Calu3 (cell line): ENCODE measurements at regions not wholly inside any gene's neighbourhood (a gene's known extent, or its start where the extent isn't known, plus 50 kb on each side); places are given as distances from the start of the nearest gene placed in this dataset.

Source experiments
- BruUV-seq: library from RNA; stranded (reverse); fragments of 400-500 nt; replicated peaks from 2 replicates; lab custom pipeline; 2021; lab: Mats Ljungman, UMichigan
- CTCF ChIA-PET: fragments of 300-600 bp; sonication (Branson Sonifier 250); formaldehyde crosslinking; loops from one replicate; lab custom pipeline; 2022; ENCODE audit warnings: antibody characterized with exemption; lab: Charles Lee
- DNase-seq: peaks from one replicate; pipeline ENCODE4 v3.0.0; 2022
- H3K27ac Mint-ChIP-seq: one replicate; pipeline ENCODE4 v1.8.0; 2022; ENCODE audit warnings: mixed read lengths; ENCODE audit not compliant: unreplicated experiment
- H3K27me3 Mint-ChIP-seq: one replicate; pipeline ENCODE4 v1.8.0; 2022; ENCODE audit warnings: mixed read lengths; ENCODE audit not compliant: unreplicated experiment
- H3K36me3 Mint-ChIP-seq: one replicate; pipeline ENCODE4 v1.8.0; 2022; ENCODE audit warnings: mild to moderate bottlenecking, moderate library complexity, mixed read lengths; ENCODE audit not compliant: insufficient read depth, unreplicated experiment
- H3K4me1 Mint-ChIP-seq: one replicate; pipeline ENCODE4 v1.8.0; 2022; ENCODE audit warnings: mild to moderate bottlenecking, low read depth, mixed read lengths; ENCODE audit not compliant: unreplicated experiment
- H3K4me3 Mint-ChIP-seq: one replicate; pipeline ENCODE4 v1.8.0; 2022; ENCODE audit warnings: mild to moderate bottlenecking, low read depth, moderate library complexity, mixed read lengths; ENCODE audit not compliant: unreplicated experiment
- H3K9me3 Mint-ChIP-seq: one replicate; pipeline ENCODE4 v1.8.0; 2022; ENCODE audit warnings: low read depth, mixed read lengths; ENCODE audit not compliant: unreplicated experiment
- intact Hi-C: fragments of 100-400 bp; cut with micrococcal nuclease; formaldehyde crosslinking; loops from one replicate; pipeline ENCODE4 v1.10.0; 2022; ENCODE audit not compliant: unreplicated experiment
- TF ChIP-seq, protein P1 (sequence below): fragments of 200-600 bp; IDR thresholded peaks from one replicate; pipeline ENCODE4 v1.8.0; 2022; ENCODE audit warnings: antibody characterized with exemption; ENCODE audit not compliant: unreplicated experiment

DNA sequence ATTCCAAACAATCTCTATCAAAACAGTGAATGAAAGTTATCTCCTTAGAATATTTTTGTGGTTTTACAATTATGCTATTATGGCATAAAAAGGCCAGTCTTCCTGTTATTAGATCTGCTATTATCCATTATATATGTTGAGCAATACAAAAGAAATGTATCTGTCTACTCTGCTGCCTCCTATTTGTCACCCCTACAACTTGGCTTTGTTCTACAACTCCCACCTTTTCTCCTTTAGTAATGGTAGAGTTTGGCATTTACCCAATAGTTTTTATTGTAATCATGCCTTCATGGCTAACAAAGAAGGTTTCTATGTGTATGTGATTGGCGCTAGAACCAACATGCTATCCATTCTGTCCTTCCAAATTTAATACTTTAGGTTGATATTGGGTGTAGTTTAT, 189.2 kb upstream of the PRDM9 start:
- H3K9me3 Mint-ChIP-seq = peaks cover 17% of the 10 kb centered on the region

DNA sequence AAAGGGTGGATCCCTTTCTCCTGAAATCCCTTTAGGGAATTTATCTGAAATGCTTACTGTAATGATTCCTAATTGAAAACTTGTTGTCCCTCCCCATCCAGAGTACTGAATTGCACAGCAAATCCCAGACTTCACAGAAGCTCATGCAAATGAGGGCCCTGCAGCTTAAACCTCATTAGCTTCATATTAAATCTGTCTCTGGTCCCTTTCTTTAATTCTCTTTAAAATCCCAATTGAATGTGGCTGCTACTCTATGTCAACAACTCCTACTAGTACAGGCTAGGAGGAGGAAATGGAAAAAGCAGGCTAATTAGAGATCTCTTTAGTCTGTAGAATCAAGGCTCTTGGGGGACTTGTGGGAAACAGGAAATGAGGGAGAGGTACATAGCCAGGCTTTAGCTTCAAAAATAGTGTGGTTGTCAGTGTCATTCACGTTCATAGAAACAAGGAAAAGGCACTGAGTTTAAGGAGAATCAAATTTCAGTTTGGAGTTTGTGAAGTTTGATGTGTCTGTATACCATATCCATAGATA, 191.3 kb upstream of the PRDM9 start:
- Mint-ChIP-seq H3K36me3 (no peaks in the 10 kb centered on the region), H3K4me3 (no peak overlapping the region), H3K9me3 (peaks cover 13% of the 10 kb centered on the region), H3K27ac (no peak overlapping the region), H3K4me1 (no peaks in the 10 kb centered on the region), H3K27me3 (no peaks in the 10 kb centered on the region)
- intact Hi-C loops = no loop called here
- DNase-seq = no peak
- CTCF ChIA-PET = no interaction called here
- TF ChIP-seq, protein P1, sequence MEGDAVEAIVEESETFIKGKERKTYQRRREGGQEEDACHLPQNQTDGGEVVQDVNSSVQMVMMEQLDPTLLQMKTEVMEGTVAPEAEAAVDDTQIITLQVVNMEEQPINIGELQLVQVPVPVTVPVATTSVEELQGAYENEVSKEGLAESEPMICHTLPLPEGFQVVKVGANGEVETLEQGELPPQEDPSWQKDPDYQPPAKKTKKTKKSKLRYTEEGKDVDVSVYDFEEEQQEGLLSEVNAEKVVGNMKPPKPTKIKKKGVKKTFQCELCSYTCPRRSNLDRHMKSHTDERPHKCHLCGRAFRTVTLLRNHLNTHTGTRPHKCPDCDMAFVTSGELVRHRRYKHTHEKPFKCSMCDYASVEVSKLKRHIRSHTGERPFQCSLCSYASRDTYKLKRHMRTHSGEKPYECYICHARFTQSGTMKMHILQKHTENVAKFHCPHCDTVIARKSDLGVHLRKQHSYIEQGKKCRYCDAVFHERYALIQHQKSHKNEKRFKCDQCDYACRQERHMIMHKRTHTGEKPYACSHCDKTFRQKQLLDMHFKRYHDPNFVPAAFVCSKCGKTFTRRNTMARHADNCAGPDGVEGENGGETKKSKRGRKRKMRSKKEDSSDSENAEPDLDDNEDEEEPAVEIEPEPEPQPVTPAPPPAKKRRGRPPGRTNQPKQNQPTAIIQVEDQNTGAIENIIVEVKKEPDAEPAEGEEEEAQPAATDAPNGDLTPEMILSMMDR = no peak
- no TSS peak for BruUV-seq

More for the DNA sequence above, 189.2 kb upstream of the PRDM9 start:
- Mint-ChIP-seq H3K36me3 (no peaks in the 10 kb centered on the region), H3K27me3 (no peaks in the 10 kb centered on the region), H3K4me1 (no peaks in the 10 kb centered on the region), H3K4me3 (no peak overlapping the region), H3K27ac (no peak overlapping the region)
- CTCF ChIA-PET = no interaction called here
- BruUV-seq = no TSS peak
- DNase-seq = no peak
- TF ChIP-seq, protein P1 = no peak
- intact Hi-C loops = no loop called here

DNA sequence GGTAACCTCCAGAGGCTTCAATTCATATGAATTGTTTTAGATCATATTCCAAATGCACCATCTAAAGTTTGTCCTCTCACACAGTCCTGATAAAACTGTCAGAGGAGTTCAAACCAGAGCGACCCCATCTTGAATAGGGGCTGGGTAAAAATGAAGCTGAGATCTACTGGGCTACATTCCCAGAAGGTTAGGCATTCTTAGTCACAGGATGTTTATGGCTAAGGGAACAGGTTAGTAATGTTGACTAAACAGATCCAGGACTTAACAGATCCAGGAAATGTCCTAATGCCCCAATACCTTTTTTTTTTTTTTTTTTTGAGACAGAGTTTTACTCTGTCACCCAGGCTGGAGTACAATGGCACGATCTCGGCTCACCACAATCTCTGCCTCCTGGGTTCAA, 192.6 kb upstream of the PRDM9 start:
- Mint-ChIP-seq H3K9me3 (peaks cover 10% of the 10 kb centered on the region), H3K27me3 (no peaks in the 10 kb centered on the region), H3K36me3 (no peaks in the 10 kb centered on the region), H3K4me3 (no peak overlapping the region), H3K4me1 (no peaks in the 10 kb centered on the region), H3K27ac (no peak overlapping the region)
- TF ChIP-seq, protein P1 = no peak
- DNase-seq = no peak
- CTCF ChIA-PET = no interaction called here
- no TSS peak for BruUV-seq
- intact Hi-C loops = no loop called here

DNA sequence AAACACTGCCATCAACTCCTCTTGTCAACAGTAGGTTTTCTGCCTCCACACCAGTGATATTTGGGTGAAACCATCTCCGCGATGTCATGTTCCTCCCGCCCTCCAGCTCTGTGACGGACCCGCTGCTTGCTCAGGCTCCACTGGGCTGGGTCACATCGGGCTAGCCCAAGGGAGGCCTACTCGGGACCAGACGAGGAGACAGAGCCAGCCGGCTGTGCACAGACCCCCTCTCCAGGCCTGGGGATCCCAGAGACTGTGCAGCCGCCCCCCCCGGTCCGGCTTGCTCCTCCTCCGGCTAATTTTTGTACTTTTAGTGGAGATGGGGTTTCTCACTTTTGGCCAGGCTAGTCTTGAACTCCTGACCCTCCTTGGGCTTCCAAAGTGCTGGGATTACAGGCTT, 202.4 kb upstream of the PRDM9 start:
- Mint-ChIP-seq H3K4me3 (no peak overlapping the region), H3K27me3 (no peaks in the 10 kb centered on the region), H3K27ac (no peak overlapping the region), H3K36me3 (no peaks in the 10 kb centered on the region), H3K9me3 (peaks cover 11% of the 10 kb centered on the region), H3K4me1 (no peaks in the 10 kb centered on the region)
- CTCF ChIA-PET = no interaction called here
- no TSS peak for BruUV-seq
- TF ChIP-seq, protein P1 = no peak
- no peak for DNase-seq
- intact Hi-C loops = no loop called here
